Activated naive CD4-positive, alpha-beta T cell treated with anti-CD3 and anti-CD28 coated beads for 36 hours (primary cell): ENCODE measurements at regions not wholly inside any gene's neighbourhood (a gene's known extent, or its start where the extent isn't known, plus 50 kb on each side); places are given as distances from the start of the nearest gene placed in this dataset.

Experiments
- CTCF ChIA-PET: fragments of 350-600 bp; sonication (Branson Sonifier 250); formaldehyde crosslinking; loops from one replicate; lab custom pipeline; 2021; ENCODE audit warnings: antibody characterized with exemption; lab: Charles Lee
- DNase-seq: peaks from one replicate; pipeline ENCODE4 v3.0.0-alpha.2; 2020
- H3K27ac Mint-ChIP-seq: one replicate; pipeline ENCODE4 v1.8.0; 2021; ENCODE audit warnings: mild to moderate bottlenecking, mixed read lengths
- H3K27me3 Mint-ChIP-seq: one replicate; pipeline ENCODE4 v1.8.0; 2021; ENCODE audit warnings: low read depth, mixed read lengths
- H3K36me3 Mint-ChIP-seq: one replicate; pipeline ENCODE4 v1.8.0; 2021; ENCODE audit warnings: low read depth, mixed read lengths
- H3K4me1 Mint-ChIP-seq: one replicate; pipeline ENCODE4 v1.8.0; 2021; ENCODE audit warnings: low read depth, mixed read lengths
- H3K4me3 Mint-ChIP-seq: one replicate; pipeline ENCODE4 v1.8.0; 2021; ENCODE audit warnings: mild to moderate bottlenecking, moderate library complexity, mixed read lengths
- H3K9me3 Mint-ChIP-seq: one replicate; pipeline ENCODE4 v1.8.0; 2021; ENCODE audit warnings: mixed read lengths
- intact Hi-C: fragments of 100-400 bp; cut with micrococcal nuclease; formaldehyde crosslinking; loops from one replicate; pipeline ENCODE4 v1.15.1; 2023

GRCh38 chr13:65613004-65613403 is 1617.1 kb downstream of the PCDH9 start:
- no peaks in the 10 kb centered on the region for H3K4me1 Mint-ChIP-seq
- H3K27me3 Mint-ChIP-seq = no peaks in the 10 kb centered on the region
- no peak overlapping the region for H3K27ac Mint-ChIP-seq
- intact Hi-C loops = no loop called here
- H3K36me3 Mint-ChIP-seq = no peaks in the 10 kb centered on the region
- CTCF ChIA-PET = no interaction called here
- no peak overlapping the region for H3K4me3 Mint-ChIP-seq
- peaks cover 5% of the 10 kb centered on the region for H3K9me3 Mint-ChIP-seq
- DNase-seq = no peak

GRCh38 chr13:65609350-65609749 is 1620.8 kb downstream of the PCDH9 start:
- intact Hi-C loops = no loop called here
- Mint-ChIP-seq H3K4me3 (no peak overlapping the region), H3K4me1 (no peaks in the 10 kb centered on the region), H3K36me3 (no peaks in the 10 kb centered on the region), H3K27me3 (no peaks in the 10 kb centered on the region), H3K9me3 (peaks cover 6% of the 10 kb centered on the region), H3K27ac (no peak overlapping the region)
- no peak for DNase-seq
- CTCF ChIA-PET = no interaction called here

GRCh38 chr13:65606622-65607021 is 1623.5 kb downstream of the PCDH9 start:
- peaks cover 6% of the 10 kb centered on the region for H3K9me3 Mint-ChIP-seq
- intact Hi-C loops = no loop called here

GRCh38 chr13:65605396-65605795 is 1624.7 kb downstream of the PCDH9 start:
- CTCF ChIA-PET = no interaction called here
- Mint-ChIP-seq H3K4me1 (no peaks in the 10 kb centered on the region), H3K27ac (no peak overlapping the region), H3K4me3 (no peak overlapping the region), H3K9me3 (peaks cover 6% of the 10 kb centered on the region), H3K36me3 (no peaks in the 10 kb centered on the region), H3K27me3 (no peaks in the 10 kb centered on the region)
- no peak for DNase-seq
- intact Hi-C loops = no loop called here

More at GRCh38 chr13:65606622-65607021, 1623.5 kb downstream of the PCDH9 start:
- Mint-ChIP-seq H3K36me3 (no peaks in the 10 kb centered on the region), H3K27me3 (no peaks in the 10 kb centered on the region), H3K4me1 (no peaks in the 10 kb centered on the region), H3K27ac (no peak overlapping the region), H3K4me3 (no peak overlapping the region)
- no peak for DNase-seq
- CTCF ChIA-PET = no interaction called here

GRCh38 chr13:65603160-65603559 is 1627.0 kb downstream of the PCDH9 start:
- H3K9me3 Mint-ChIP-seq = peaks cover 6% of the 10 kb centered on the region
- no peaks in the 10 kb centered on the region for H3K4me1 Mint-ChIP-seq
- intact Hi-C loops = no loop called here
- H3K36me3 Mint-ChIP-seq = no peaks in the 10 kb centered on the region
- no peak for DNase-seq
- CTCF ChIA-PET = no interaction called here
- no peaks in the 10 kb centered on the region for H3K27me3 Mint-ChIP-seq
- no peak overlapping the region for H3K4me3 Mint-ChIP-seq
- H3K27ac Mint-ChIP-seq = no peak overlapping the region

- intact Hi-C loops = no loop called here
- Mint-ChIP-seq H3K27me3 (no peaks in the 10 kb centered on the region), H3K36me3 (no peaks in the 10 kb centered on the region), H3K27ac (no peak overlapping the region), H3K9me3 (peaks cover 4% of the 10 kb centered on the region), H3K4me1 (no peaks in the 10 kb centered on the region), H3K4me3 (no peak overlapping the region)
- no peak for DNase-seq
- CTCF ChIA-PET = no interaction called here
These were observed 1628.3 kb downstream of the PCDH9 start for GRCh38 chr13:65601855-65602254.

- peaks cover 4% of the 10 kb centered on the region for H3K9me3 Mint-ChIP-seq
- intact Hi-C loops = no loop called here
- H3K36me3 Mint-ChIP-seq = no peaks in the 10 kb centered on the region
- no peaks in the 10 kb centered on the region for H3K4me1 Mint-ChIP-seq
- DNase-seq = no peak
- CTCF ChIA-PET = no interaction called here
- no peak overlapping the region for H3K4me3 Mint-ChIP-seq
- H3K27me3 Mint-ChIP-seq = no peaks in the 10 kb centered on the region
- no peak overlapping the region for H3K27ac Mint-ChIP-seq
These were observed 1629.4 kb downstream of the PCDH9 start for GRCh38 chr13:65600702-65601101.

- Mint-ChIP-seq H3K36me3 (no peaks in the 10 kb centered on the region), H3K27me3 (no peaks in the 10 kb centered on the region), H3K4me3 (no peak overlapping the region), H3K4me1 (no peaks in the 10 kb centered on the region), H3K27ac (no peak overlapping the region), H3K9me3 (peaks cover 5% of the 10 kb centered on the region)
- intact Hi-C loops = no loop called here
- CTCF ChIA-PET = no interaction called here
- no peak for DNase-seq
These were observed 1632.0 kb downstream of the PCDH9 start for GRCh38 chr13:65597839-65598818.

GRCh38 chr13:65595916-65596315 is 1634.2 kb downstream of the PCDH9 start:
- DNase-seq = no peak
- Mint-ChIP-seq H3K36me3 (no peaks in the 10 kb centered on the region), H3K4me1 (no peaks in the 10 kb centered on the region), H3K27ac (no peak overlapping the region), H3K27me3 (no peaks in the 10 kb centered on the region), H3K9me3 (peaks cover 7% of the 10 kb centered on the region), H3K4me3 (no peak overlapping the region)
- CTCF ChIA-PET = interaction anchor here (0.6 kb wide), 1 partner anchor 45 kb away, joined by 3 read pairs; no protein-coding TSS in a partner anchor
- intact Hi-C loops = no loop called here

GRCh38 chr13:65594298-65594781 is 1635.8 kb downstream of the PCDH9 start:
- DNase-seq = no peak
- no peak overlapping the region for H3K4me3 Mint-ChIP-seq
- CTCF ChIA-PET = no interaction called here
- H3K4me1 Mint-ChIP-seq = no peaks in the 10 kb centered on the region
- H3K9me3 Mint-ChIP-seq = peaks cover 11% of the 10 kb centered on the region
- intact Hi-C loops = no loop called here
- no peaks in the 10 kb centered on the region for H3K27me3 Mint-ChIP-seq
- no peak overlapping the region for H3K27ac Mint-ChIP-seq
- no peaks in the 10 kb centered on the region for H3K36me3 Mint-ChIP-seq

GRCh38 chr13:65593298-65593874 is 1636.8 kb downstream of the PCDH9 start:
- Mint-ChIP-seq H3K9me3 (peaks cover 10% of the 10 kb centered on the region), H3K36me3 (no peaks in the 10 kb centered on the region), H3K27me3 (no peaks in the 10 kb centered on the region), H3K4me1 (no peaks in the 10 kb centered on the region), H3K4me3 (no peak overlapping the region), H3K27ac (no peak overlapping the region)
- intact Hi-C loops = no loop called here
- CTCF ChIA-PET = no interaction called here
- no peak for DNase-seq

- no peaks in the 10 kb centered on the region for H3K4me1 Mint-ChIP-seq
- H3K36me3 Mint-ChIP-seq = no peaks in the 10 kb centered on the region
- no peak for DNase-seq
- H3K27ac Mint-ChIP-seq = no peak overlapping the region
- CTCF ChIA-PET = no interaction called here
- no peak overlapping the region for H3K4me3 Mint-ChIP-seq
- peaks cover 15% of the 10 kb centered on the region for H3K9me3 Mint-ChIP-seq
- H3K27me3 Mint-ChIP-seq = no peaks in the 10 kb centered on the region
- intact Hi-C loops = no loop called here
These were observed 1637.4 kb downstream of the PCDH9 start for GRCh38 chr13:65592731-65593130.

GRCh38 chr13:65585346-65585745 is 1644.8 kb downstream of the PCDH9 start:
- no peaks in the 10 kb centered on the region for H3K36me3 Mint-ChIP-seq
- H3K4me1 Mint-ChIP-seq = no peaks in the 10 kb centered on the region
- DNase-seq = no peak
- intact Hi-C loops = no loop called here
- CTCF ChIA-PET = no interaction called here
- no peaks in the 10 kb centered on the region for H3K27me3 Mint-ChIP-seq
- H3K4me3 Mint-ChIP-seq = no peak overlapping the region
- H3K27ac Mint-ChIP-seq = no peak overlapping the region
- peaks cover 18% of the 10 kb centered on the region for H3K9me3 Mint-ChIP-seq
